Endothelial cell of umbilical vein (primary cell): ENCODE measurements at regions not wholly inside any gene's neighbourhood (a gene's known extent, or its start where the extent isn't known, plus 50 kb on each side); places are given as distances from the start of the nearest gene placed in this dataset.

ENCODE experiments used
- CTCF ChIP-seq, 2 donors: IDR thresholded peaks; 1 replicate in 1 of 2; 2 replicates in 1 of 2; pipeline ENCODE4 v1.5.1; 2011; ENCODE audit warnings: low read length in 2 of 2, mild to moderate bottlenecking in 2 of 2, moderate library complexity in 2 of 2, control low read depth in 1 of 2, inconsistent platforms in 1 of 2, low read depth in 1 of 2; ENCODE audit not compliant: insufficient read depth in 1 of 2; ENCODE audit errors: extremely low read depth in 1 of 2
- EZH2 ChIP-seq: IDR thresholded peaks from 2 replicates; pipeline ENCODE4 v1.6.1; 2012; ENCODE audit warnings: borderline replicate concordance, low read depth, mild to moderate bottlenecking, moderate library complexity, low read length, inconsistent platforms; ENCODE audit not compliant: severe bottlenecking
- MYC ChIP-seq: IDR thresholded peaks from one replicate; pipeline ENCODE4 v1.6.1; 2011; ENCODE audit warnings: mild to moderate bottlenecking, low read depth, low read length
- POLR2A ChIP-seq: IDR thresholded peaks from 2 replicates; pipeline ENCODE4 v1.6.1; 2012; ENCODE audit warnings: low read depth, mild to moderate bottlenecking, control low read depth, low read length
- POLR2AphosphoS5 ChIP-seq: IDR thresholded peaks from 2 replicates; pipeline ENCODE4 v1.6.1; 2012; ENCODE audit warnings: low read depth, mild to moderate bottlenecking, control low read depth, low read length, moderate library complexity; ENCODE audit not compliant: insufficient read depth

- TF ChIP-seq CTCF (IDR thresholded peaks at IDR 0.05; ENCODE audit: extremely low read depth in 1 of 2, insufficient read depth in 1 of 2, low read depth in 1 of 2, low read length in 2 of 2) (no peak), POLR2A (no peak), POLR2AphosphoS5 (no peak), EZH2 (no peak), MYC (no peak)
These were observed 127.9 kb upstream of the LGALSL start for GRCh38 chr2:64325852-64326577.
